ENCODE measurements at regions not wholly inside any gene's neighbourhood (a gene's known extent, or its start where the extent isn't known, plus 50 kb on each side); places are given as distances from the start of the nearest gene placed in this dataset.

- no peak for TF ChIP-seq TSHZ2 (CRISPR knock-in tag; IDR thresholded peaks at IDR 0.05)
- TF ChIP-seq ZC3H10 (CRISPR knock-in tag; IDR thresholded peaks at IDR 0.05) = no peak
- TF ChIP-seq PATZ1 (CRISPR knock-in tag; IDR thresholded peaks at IDR 0.05; ENCODE audit: borderline replicate concordance) = no peak
- TF ChIP-seq TOX (CRISPR knock-in tag; IDR thresholded peaks at IDR 0.05; ENCODE audit: borderline replicate concordance) = no peak
- TF ChIP-seq POU6F1 (CRISPR knock-in tag; IDR thresholded peaks at IDR 0.05; ENCODE audit: borderline replicate concordance, low read depth) = no peak
- TF ChIP-seq TCF4 (CRISPR knock-in tag; IDR thresholded peaks at IDR 0.05; ENCODE audit: borderline replicate concordance) = no peak
- no peak for TF ChIP-seq ZNF8 (CRISPR knock-in tag; IDR thresholded peaks at IDR 0.05)
- TF ChIP-seq ZFP3 (CRISPR knock-in tag; IDR thresholded peaks at IDR 0.05) = no peak
- no peak for TF ChIP-seq BACH2 (CRISPR knock-in tag; IDR thresholded peaks at IDR 0.05; ENCODE audit: borderline replicate concordance)
- TF ChIP-seq ARNTL (CRISPR knock-in tag; IDR thresholded peaks at IDR 0.05; ENCODE audit: borderline replicate concordance, low read depth) = no peak
Measured at GRCh38 chr2:61718965-61719364, 134.9 kb downstream of the FAM161A start.

Measured in SK-N-SH treated with all-trans-retinoic acid at 6 μM for 48 hours (cell line).